GM19468 (cell line): ENCODE measurements at regions not wholly inside any gene's neighbourhood (a gene's known extent, or its start where the extent isn't known, plus 50 kb on each side); places are given as distances from the start of the nearest gene placed in this dataset.

ENCODE experiments used
- ATAC-seq: cut with Tn5 transposase; IDR thresholded peaks from one replicate; pipeline ENCODE4 v1.9.1; 2021; ENCODE audit warnings: mild to moderate bottlenecking, moderate library complexity, moderate number of reproducible peaks; ENCODE audit not compliant: unreplicated experiment; ENCODE audit errors: extremely low read depth

GRCh38 chr22:47335460-47335859 is 573.0 kb downstream of the TBC1D22A start:
- no peak for ATAC-seq

GRCh38 chr22:47334601-47335000 is 572.2 kb downstream of the TBC1D22A start:
- no peak for ATAC-seq

- ATAC-seq: no peak
These were observed 571.2 kb downstream of the TBC1D22A start for GRCh38 chr22:47333625-47334024.

GRCh38 chr22:47332246-47332980 is 570.0 kb downstream of the TBC1D22A start:
- ATAC-seq: no peak

GRCh38 chr22:47331750-47332149 is 569.3 kb downstream of the TBC1D22A start:
- ATAC-seq: no peak

- no peak for ATAC-seq
These were observed 567.5 kb downstream of the TBC1D22A start for GRCh38 chr22:47329727-47330650.

GRCh38 chr22:47328550-47329243 is 566.2 kb downstream of the TBC1D22A start:
- ATAC-seq: no peak

GRCh38 chr22:47327241-47327640 is 564.8 kb downstream of the TBC1D22A start:
- no peak for ATAC-seq

- ATAC-seq: no peak
These were observed 562.8 kb downstream of the TBC1D22A start for GRCh38 chr22:47325249-47325648.

GRCh38 chr22:47324435-47324990 is 562.1 kb downstream of the TBC1D22A start:
- no peak for ATAC-seq

GRCh38 chr22:47323518-47323917 is 561.1 kb downstream of the TBC1D22A start:
- ATAC-seq: no peak

- ATAC-seq: no peak
These were observed 560.4 kb downstream of the TBC1D22A start for GRCh38 chr22:47322854-47323253.

GRCh38 chr22:47320560-47320959 is 558.1 kb downstream of the TBC1D22A start:
- no peak for ATAC-seq

- ATAC-seq: no peak
These were observed 555.7 kb downstream of the TBC1D22A start for GRCh38 chr22:47318041-47318737.

- no peak for ATAC-seq
These were observed 553.5 kb downstream of the TBC1D22A start for GRCh38 chr22:47315862-47316419.

GRCh38 chr22:47310601-47311000 is 548.2 kb downstream of the TBC1D22A start:
- ATAC-seq: no peak

- no peak for ATAC-seq
These were observed 547.5 kb downstream of the TBC1D22A start for GRCh38 chr22:47309946-47310345.

GRCh38 chr22:47309476-47309875 is 547.0 kb downstream of the TBC1D22A start:
- no peak for ATAC-seq

- ATAC-seq: no peak
These were observed 546.4 kb downstream of the TBC1D22A start for GRCh38 chr22:47308886-47309285.
